Activated naive CD4-positive, alpha-beta T cell treated with anti-CD3 and anti-CD28 coated beads, Interleukin-2, amount 50 U/mL, for 24 hours (primary cell): ENCODE measurements at regions not wholly inside any gene's neighbourhood (a gene's known extent, or its start where the extent isn't known, plus 50 kb on each side); places are given as distances from the start of the nearest gene placed in this dataset.

ENCODE experiments used
- H3K27ac Mint-ChIP-seq: one replicate; pipeline ENCODE4 v1.8.0; 2021; ENCODE audit warnings: mild to moderate bottlenecking, mixed read lengths
- H3K27me3 Mint-ChIP-seq: one replicate; pipeline ENCODE4 v1.8.0; 2021; ENCODE audit warnings: mixed read lengths
- H3K36me3 Mint-ChIP-seq: one replicate; pipeline ENCODE4 v1.8.0; 2021; ENCODE audit warnings: mixed read lengths
- H3K4me1 Mint-ChIP-seq: one replicate; pipeline ENCODE4 v1.8.0; 2021; ENCODE audit warnings: mixed read lengths
- H3K4me3 Mint-ChIP-seq: one replicate; pipeline ENCODE4 v1.8.0; 2021; ENCODE audit warnings: mild to moderate bottlenecking, mixed read lengths
- H3K9me3 Mint-ChIP-seq: one replicate; pipeline ENCODE4 v1.8.0; 2021; ENCODE audit warnings: mixed read lengths

DNA sequence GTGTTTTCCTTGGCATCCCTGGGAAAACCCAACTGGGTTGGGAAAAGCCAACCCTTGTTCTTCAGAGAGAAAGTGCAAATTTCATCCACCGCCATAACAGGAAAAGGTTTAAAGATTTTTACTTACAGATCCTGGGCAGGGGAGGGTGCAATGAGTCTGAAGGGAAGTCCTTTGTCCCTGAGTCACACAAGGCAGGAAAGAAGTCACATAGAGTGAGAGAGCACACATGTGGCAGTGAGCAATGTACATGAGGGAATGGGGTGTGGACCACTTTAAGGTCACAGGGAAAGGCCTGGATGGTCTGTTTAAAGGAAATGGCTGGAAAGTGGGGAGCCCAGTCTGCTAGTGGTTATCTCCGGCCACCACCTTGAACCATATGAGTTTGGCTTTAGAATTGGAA, 248.9 kb downstream of the HS3ST1 start:
- Mint-ChIP-seq H3K27ac (no peak overlapping the region), H3K27me3 (no peaks in the 10 kb centered on the region), H3K4me1 (no peaks in the 10 kb centered on the region), H3K9me3 (no peaks in the 10 kb centered on the region), H3K36me3 (no peaks in the 10 kb centered on the region), H3K4me3 (no peak overlapping the region)

GRCh38 chr4:11178433-11178832, 250.3 kb downstream of the HS3ST1 start:
- Mint-ChIP-seq H3K4me1 (no peaks in the 10 kb centered on the region), H3K4me3 (no peak overlapping the region), H3K27me3 (no peaks in the 10 kb centered on the region), H3K27ac (no peak overlapping the region), H3K36me3 (no peaks in the 10 kb centered on the region), H3K9me3 (peaks cover 5% of the 10 kb centered on the region)

DNA sequence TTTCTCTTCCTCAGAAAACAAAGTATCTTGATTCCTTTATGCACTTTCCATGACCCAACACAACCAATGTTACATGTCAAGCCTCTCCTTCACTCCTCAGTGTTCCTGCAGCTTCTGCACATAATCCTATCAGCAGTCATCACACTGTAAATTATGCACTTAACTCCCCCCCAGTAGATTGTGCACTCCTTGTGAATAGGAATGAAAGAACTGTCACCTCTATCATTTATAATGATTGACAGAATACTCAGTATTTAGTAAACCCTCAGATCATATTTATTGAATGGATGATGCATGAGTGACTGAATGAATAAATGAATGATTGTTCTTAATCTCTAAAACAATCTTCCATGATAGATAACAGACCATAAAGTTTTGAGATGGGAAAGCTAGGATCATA, 253.3 kb downstream of the HS3ST1 start:
- Mint-ChIP-seq H3K36me3 (no peaks in the 10 kb centered on the region), H3K27ac (no peak overlapping the region), H3K9me3 (peaks cover 5% of the 10 kb centered on the region), H3K4me1 (no peaks in the 10 kb centered on the region), H3K27me3 (no peaks in the 10 kb centered on the region), H3K4me3 (no peak overlapping the region)

- no peaks in the 10 kb centered on the region for H3K4me1 Mint-ChIP-seq
Observed at GRCh38 chr4:11166606-11167005, 262.1 kb downstream of the HS3ST1 start.

GRCh38 chr4:11166034-11166433, 262.7 kb downstream of the HS3ST1 start:
- H3K4me1 Mint-ChIP-seq, result no peaks in the 10 kb centered on the region
- no peaks in the 10 kb centered on the region for H3K27me3 Mint-ChIP-seq
- no peaks in the 10 kb centered on the region for H3K36me3 Mint-ChIP-seq
- no peak overlapping the region for H3K27ac Mint-ChIP-seq
- H3K4me3 Mint-ChIP-seq, result no peak overlapping the region
- H3K9me3 Mint-ChIP-seq, result no peaks in the 10 kb centered on the region

More at GRCh38 chr4:11166606-11167005, 262.1 kb downstream of the HS3ST1 start:
- Mint-ChIP-seq H3K9me3 (no peaks in the 10 kb centered on the region), H3K36me3 (no peaks in the 10 kb centered on the region), H3K27ac (no peak overlapping the region), H3K4me3 (no peak overlapping the region), H3K27me3 (no peaks in the 10 kb centered on the region)

DNA sequence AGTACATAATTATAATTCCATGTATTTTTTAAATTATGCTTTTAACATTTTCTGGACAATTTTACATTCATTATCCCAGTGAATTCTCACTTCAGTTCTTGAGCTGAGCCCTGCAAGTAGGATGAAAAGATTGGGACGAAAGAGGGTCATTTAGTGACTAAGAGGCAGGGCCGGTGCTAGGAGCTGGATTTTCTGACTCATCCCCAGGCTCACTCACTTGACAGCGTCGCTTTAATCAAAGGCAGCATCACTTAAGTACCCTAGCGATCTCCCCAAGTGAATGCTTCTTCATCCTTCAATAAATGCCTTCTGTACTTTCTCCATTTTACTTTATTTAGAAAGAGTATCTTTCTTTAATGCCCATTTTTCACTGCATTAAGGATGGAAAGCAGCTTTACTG, 263.6 kb downstream of the HS3ST1 start:
- Mint-ChIP-seq H3K4me1 (no peaks in the 10 kb centered on the region), H3K4me3 (no peak overlapping the region), H3K36me3 (no peaks in the 10 kb centered on the region), H3K9me3 (no peaks in the 10 kb centered on the region), H3K27me3 (no peaks in the 10 kb centered on the region), H3K27ac (no peak overlapping the region)

GRCh38 chr4:11160288-11160687, 268.4 kb downstream of the HS3ST1 start:
- Mint-ChIP-seq H3K27ac (no peak overlapping the region), H3K27me3 (peaks cover 6% of the 10 kb centered on the region), H3K4me1 (peaks cover 1% of the 10 kb centered on the region), H3K4me3 (no peak overlapping the region), H3K9me3 (no peaks in the 10 kb centered on the region), H3K36me3 (no peaks in the 10 kb centered on the region)

- Mint-ChIP-seq H3K4me1 (peaks cover 4% of the 10 kb centered on the region), H3K9me3 (no peaks in the 10 kb centered on the region), H3K27ac (no peak overlapping the region), H3K36me3 (no peaks in the 10 kb centered on the region), H3K4me3 (no peak overlapping the region), H3K27me3 (peaks cover 7% of the 10 kb centered on the region)
Observed at GRCh38 chr4:11158971-11159370, 269.7 kb downstream of the HS3ST1 start.

DNA sequence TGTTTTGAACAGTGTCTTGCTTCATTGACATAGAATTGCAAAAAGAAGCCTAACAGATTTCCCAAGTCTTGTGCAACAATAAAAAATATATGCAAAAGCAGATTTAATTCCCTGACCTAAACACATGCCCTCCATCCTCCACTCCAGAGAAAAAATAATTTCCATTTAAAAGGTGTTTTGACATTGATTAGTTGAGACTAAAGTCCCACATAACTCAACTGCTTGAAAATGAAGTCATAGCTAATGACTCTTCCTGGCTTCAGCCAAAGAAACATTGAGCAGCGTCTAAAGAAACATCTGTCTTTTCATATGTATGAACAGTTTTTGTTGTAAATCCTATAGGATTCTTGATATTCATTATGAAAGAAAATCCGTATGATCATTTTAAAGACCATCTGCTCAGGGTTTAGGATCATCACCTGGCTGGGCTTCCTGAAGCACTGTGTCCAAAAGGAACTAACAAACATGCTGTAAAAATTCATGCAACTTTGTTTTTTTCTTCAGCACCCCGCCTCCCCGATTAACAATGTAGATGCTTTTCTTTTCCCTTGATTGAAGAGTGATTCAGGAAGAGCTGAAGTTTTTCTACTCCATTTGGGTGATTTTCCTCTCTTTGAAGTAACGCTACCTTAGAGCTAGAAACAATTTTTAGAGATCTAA, 273.4 kb downstream of the HS3ST1 start:
- Mint-ChIP-seq H3K4me3 (no peak overlapping the region), H3K36me3 (no peaks in the 10 kb centered on the region), H3K4me1 (peaks cover 4% of the 10 kb centered on the region), H3K27me3 (peaks cover 7% of the 10 kb centered on the region), H3K9me3 (no peaks in the 10 kb centered on the region), H3K27ac (no peak overlapping the region)

DNA sequence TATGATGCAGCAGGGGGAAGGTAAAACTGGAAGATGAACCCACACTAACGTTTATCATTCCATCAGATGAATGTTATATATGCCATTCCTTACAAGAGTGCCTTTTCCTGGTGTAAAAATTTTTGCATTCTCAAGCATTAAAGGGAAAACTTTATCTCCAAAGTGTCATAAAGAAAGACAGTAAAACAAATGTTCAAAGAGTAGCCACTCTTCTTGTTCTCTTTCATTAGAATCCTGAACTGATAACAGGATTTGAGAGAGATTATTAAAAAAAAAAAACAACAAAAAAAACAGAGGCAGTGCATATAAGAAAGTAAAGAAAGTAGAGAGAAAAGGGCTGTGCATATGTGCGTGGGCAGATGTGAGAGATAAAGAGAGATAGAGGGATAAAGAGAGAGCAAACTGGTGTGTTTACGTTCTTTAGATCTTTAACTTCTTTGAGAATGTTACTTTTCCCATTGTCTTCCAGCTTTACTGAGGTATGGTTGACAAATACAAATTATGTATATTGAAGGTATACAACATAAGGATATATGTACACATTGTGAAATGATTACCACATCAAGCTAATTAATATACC, 275.4 kb downstream of the HS3ST1 start:
- H3K36me3 Mint-ChIP-seq, result no peaks in the 10 kb centered on the region
- no peak overlapping the region for H3K4me3 Mint-ChIP-seq
- H3K27ac Mint-ChIP-seq, result no peak overlapping the region
- peaks cover 7% of the 10 kb centered on the region for H3K27me3 Mint-ChIP-seq
- peaks cover 4% of the 10 kb centered on the region for H3K4me1 Mint-ChIP-seq
- H3K9me3 Mint-ChIP-seq, result no peaks in the 10 kb centered on the region

DNA sequence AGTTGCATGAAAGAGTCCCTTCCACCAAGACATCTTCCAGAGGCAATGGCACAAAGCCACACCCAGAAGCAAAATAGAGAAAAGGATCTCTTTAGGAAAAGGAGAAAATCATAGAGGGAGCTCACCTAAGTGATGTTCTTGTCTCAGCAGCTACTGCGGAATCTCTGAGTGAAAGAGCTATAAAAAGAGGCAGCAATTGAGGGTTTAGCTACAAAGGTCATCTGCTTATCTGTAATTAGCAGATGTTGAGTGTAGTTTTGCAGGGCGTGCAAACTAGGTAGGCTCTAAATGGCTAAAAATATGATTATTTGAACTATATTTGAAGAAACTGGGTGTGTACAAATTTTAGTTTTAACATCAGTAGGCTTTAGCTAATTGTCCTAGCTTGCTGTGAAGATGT, 276.0 kb downstream of the HS3ST1 start:
- Mint-ChIP-seq H3K4me1 (peaks cover 4% of the 10 kb centered on the region), H3K4me3 (no peak overlapping the region), H3K27me3 (peaks cover 7% of the 10 kb centered on the region), H3K9me3 (no peaks in the 10 kb centered on the region), H3K36me3 (no peaks in the 10 kb centered on the region), H3K27ac (no peak overlapping the region)

- Mint-ChIP-seq H3K36me3 (no peaks in the 10 kb centered on the region), H3K27me3 (peaks cover 5% of the 10 kb centered on the region), H3K4me1 (peaks cover 4% of the 10 kb centered on the region), H3K4me3 (no peak overlapping the region), H3K9me3 (no peaks in the 10 kb centered on the region), H3K27ac (no peak overlapping the region)
Observed at GRCh38 chr4:11151500-11151899, 277.2 kb downstream of the HS3ST1 start.

GRCh38 chr4:11149612-11150259, 279.0 kb downstream of the HS3ST1 start:
- H3K4me1 Mint-ChIP-seq, result no peaks in the 10 kb centered on the region
- H3K27me3 Mint-ChIP-seq, result no peaks in the 10 kb centered on the region
- no peak overlapping the region for H3K27ac Mint-ChIP-seq
- H3K4me3 Mint-ChIP-seq, result no peak overlapping the region
- H3K9me3 Mint-ChIP-seq, result no peaks in the 10 kb centered on the region
- no peaks in the 10 kb centered on the region for H3K36me3 Mint-ChIP-seq

- Mint-ChIP-seq H3K4me1 (no peaks in the 10 kb centered on the region), H3K36me3 (no peaks in the 10 kb centered on the region), H3K27ac (no peak overlapping the region), H3K27me3 (no peaks in the 10 kb centered on the region), H3K9me3 (no peaks in the 10 kb centered on the region), H3K4me3 (no peak overlapping the region)
Observed at GRCh38 chr4:11139871-11140270, 288.8 kb downstream of the HS3ST1 start.

- Mint-ChIP-seq H3K4me1 (no peaks in the 10 kb centered on the region), H3K27ac (no peak overlapping the region), H3K36me3 (no peaks in the 10 kb centered on the region), H3K4me3 (no peak overlapping the region), H3K27me3 (no peaks in the 10 kb centered on the region), H3K9me3 (no peaks in the 10 kb centered on the region)
Observed at GRCh38 chr4:11138964-11139363, 289.7 kb downstream of the HS3ST1 start.

DNA sequence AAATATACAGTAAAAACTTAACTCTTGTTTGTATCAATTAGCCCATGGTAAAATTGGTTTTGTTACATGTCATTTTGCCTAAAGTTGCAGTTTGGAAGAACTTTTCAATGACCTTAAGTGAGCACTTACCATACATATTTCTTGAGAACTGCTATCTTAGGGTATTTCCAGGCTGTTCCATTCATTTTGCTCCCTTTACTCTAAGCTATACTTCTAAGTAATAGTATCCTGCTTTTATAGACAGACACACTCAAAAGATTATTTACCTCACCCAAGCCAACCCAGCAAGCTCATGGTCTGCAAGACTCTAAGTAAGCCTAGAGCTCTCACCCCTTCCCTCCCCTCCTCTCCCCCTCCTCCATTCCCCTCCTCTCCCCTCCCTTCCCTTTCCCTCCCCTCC, 294.0 kb downstream of the HS3ST1 start:
- no peaks in the 10 kb centered on the region for H3K27me3 Mint-ChIP-seq
- no peaks in the 10 kb centered on the region for H3K4me1 Mint-ChIP-seq
- H3K4me3 Mint-ChIP-seq, result no peak overlapping the region
- no peak overlapping the region for H3K27ac Mint-ChIP-seq
- H3K36me3 Mint-ChIP-seq, result no peaks in the 10 kb centered on the region
- no peaks in the 10 kb centered on the region for H3K9me3 Mint-ChIP-seq
